Testis (tissue), 2 donors: ENCODE measurements at regions not wholly inside any gene's neighbourhood (a gene's known extent, or its start where the extent isn't known, plus 50 kb on each side); places are given as distances from the start of the nearest gene placed in this dataset.

Source experiments
- POLR2A ChIP-seq: fragments of 450-650 bp; IDR thresholded peaks from one replicate; pipeline ENCODE4 v1.6.1; 2017; ENCODE audit warnings: antibody characterized with exemption, mild to moderate bottlenecking, moderate library complexity
- TF ChIP-seq, protein P1 (sequence below), 3 experiments: fragments of 450-650 bp in 2 of 3; fragments of 200-600 bp in 1 of 3; sonication (generic) in 1 of 3; IDR thresholded peaks; one replicate each; pipeline ENCODE4 v1.5.1; 2016 to 2019; ENCODE audit warnings: antibody characterized with exemption in 3 of 3, mild to moderate bottlenecking in 2 of 3, moderate library complexity in 1 of 3

DNA sequence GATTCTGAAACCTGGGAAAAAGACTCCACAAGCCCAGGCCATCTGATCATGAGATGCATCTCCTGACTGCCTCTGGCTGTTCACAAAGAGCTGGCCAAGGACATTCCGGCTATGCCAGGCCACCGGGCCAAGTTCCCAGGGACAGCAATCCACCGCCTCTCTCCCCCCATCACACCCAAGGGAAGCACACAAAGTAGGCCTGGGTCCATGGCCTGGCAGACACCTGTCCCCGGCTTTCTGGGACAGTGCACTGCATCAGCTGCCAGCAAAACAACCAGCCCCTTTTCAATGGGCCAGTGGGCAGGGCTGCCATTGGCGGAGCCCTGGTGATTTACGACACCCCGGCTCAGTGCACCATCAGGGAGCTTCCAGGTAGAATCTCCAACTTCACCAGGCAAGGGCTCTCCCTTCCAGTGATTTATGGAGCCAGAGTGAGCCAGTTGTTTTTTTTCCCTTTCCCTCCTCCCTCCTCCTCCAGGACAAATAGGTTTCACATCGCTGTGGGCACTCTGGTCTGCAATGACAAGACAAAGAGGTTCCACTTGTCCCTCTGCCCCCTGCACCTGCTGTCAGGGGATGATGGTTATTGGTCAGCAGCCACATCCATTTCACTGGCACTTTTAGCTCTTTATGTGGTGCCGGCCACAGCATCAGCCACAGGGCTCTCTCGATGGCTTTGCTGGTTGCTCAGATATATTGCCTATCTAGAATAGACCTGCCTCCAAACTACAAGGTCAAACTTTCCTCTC, 149.6 kb downstream of the SLC38A6 start:
- TF ChIP-seq, protein P1, sequence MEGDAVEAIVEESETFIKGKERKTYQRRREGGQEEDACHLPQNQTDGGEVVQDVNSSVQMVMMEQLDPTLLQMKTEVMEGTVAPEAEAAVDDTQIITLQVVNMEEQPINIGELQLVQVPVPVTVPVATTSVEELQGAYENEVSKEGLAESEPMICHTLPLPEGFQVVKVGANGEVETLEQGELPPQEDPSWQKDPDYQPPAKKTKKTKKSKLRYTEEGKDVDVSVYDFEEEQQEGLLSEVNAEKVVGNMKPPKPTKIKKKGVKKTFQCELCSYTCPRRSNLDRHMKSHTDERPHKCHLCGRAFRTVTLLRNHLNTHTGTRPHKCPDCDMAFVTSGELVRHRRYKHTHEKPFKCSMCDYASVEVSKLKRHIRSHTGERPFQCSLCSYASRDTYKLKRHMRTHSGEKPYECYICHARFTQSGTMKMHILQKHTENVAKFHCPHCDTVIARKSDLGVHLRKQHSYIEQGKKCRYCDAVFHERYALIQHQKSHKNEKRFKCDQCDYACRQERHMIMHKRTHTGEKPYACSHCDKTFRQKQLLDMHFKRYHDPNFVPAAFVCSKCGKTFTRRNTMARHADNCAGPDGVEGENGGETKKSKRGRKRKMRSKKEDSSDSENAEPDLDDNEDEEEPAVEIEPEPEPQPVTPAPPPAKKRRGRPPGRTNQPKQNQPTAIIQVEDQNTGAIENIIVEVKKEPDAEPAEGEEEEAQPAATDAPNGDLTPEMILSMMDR (IDR thresholded peaks at IDR 0.05), result no peak
- TF ChIP-seq POLR2A, result no peak
